ENCODE measurements at regions not wholly inside any gene's neighbourhood (a gene's known extent, or its start where the extent isn't known, plus 50 kb on each side); places are given as distances from the start of the nearest gene placed in this dataset.

- TF ChIP-seq, protein P1, sequence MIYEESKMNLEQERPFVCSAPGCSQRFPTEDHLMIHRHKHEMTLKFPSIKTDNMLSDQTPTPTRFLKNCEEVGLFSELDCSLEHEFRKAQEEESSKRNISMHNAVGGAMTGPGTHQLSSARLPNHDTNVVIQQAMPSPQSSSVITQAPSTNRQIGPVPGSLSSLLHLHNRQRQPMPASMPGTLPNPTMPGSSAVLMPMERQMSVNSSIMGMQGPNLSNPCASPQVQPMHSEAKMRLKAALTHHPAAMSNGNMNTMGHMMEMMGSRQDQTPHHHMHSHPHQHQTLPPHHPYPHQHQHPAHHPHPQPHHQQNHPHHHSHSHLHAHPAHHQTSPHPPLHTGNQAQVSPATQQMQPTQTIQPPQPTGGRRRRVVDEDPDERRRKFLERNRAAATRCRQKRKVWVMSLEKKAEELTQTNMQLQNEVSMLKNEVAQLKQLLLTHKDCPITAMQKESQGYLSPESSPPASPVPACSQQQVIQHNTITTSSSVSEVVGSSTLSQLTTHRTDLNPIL (CRISPR knock-in tag; IDR thresholded peaks at IDR 0.05; ENCODE audit: low read depth): no peak
- TF ChIP-seq GLIS3 (CRISPR knock-in tag; IDR thresholded peaks at IDR 0.05) (no peak), CSRNP3 (CRISPR knock-in tag; IDR thresholded peaks at IDR 0.05) (no peak), TOX (CRISPR knock-in tag; IDR thresholded peaks at IDR 0.05; ENCODE audit: borderline replicate concordance) (no peak)
Observed at GRCh38 chr22:49096476-49096875, 731.2 kb downstream of the BRD1 start (continued).

DNA sequence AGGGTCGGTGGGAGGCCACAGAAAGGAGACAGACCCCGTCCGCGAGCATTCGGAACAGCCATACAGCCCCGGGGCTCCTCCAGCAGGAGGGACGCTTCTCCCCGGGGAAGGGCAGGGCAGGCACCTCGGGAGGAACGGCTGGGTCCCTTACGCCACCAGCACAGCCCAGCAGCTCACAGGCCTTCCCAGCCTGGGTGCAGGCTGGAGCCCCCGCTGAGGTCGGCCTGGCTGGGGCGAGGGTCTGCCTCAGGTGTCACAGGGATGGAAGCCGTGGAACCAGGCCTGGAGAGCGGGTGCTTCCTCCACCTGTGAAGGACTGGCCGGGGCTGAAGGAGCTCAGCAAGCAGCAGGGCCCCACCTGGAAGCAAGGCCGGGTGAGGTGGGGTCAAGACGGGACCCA lies 732.3 kb downstream of the BRD1 start:
- TF ChIP-seq ZNF70 (CRISPR knock-in tag; IDR thresholded peaks at IDR 0.05): no peak
- TF ChIP-seq ZFP30 (CRISPR knock-in tag; IDR thresholded peaks at IDR 0.05): no peak
- ATAC-seq: no peak

DNA sequence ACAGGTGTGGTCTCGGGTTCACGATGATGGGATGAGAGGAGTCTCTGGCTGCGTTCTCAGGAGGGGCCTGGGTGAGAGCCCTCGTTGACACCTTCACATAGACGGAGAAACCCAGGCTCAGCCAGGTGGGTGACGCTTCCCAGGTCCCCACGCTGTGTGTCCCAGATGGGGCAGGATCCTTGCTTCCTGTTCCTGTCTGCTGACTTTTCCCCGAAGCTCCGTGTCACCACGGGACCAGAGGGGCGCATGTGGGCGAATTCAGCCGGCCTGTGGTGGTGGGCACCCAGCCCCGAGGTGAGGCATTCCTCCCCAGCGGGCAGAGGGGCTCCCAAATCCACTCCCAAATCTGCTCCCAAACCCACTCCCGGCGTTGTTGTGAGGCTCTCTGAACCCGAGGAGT lies 732.8 kb downstream of the BRD1 start:
- no peak for ATAC-seq
- TF ChIP-seq ZFP3 (CRISPR knock-in tag; IDR thresholded peaks at IDR 0.05): no peak

DNA sequence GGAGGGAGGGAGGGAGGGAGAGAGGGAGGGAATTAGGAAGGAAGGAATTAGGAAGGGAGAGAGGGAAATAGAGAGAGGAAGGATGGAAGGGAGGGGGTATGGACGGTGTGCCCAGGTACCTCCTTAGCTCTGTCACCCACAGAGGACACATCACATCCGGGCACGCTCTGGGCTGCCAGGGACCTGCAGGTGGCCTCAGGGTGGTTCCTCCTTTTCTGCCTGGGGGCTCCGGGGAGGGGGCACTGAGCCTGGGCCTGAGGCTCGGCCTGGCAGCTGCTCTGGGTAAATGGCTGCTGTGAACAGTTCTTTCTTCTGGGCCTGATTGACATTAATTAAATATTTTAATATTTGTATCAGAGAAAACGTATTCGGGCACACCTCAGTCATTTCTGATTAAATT lies 733.5 kb downstream of the BRD1 start:
- TF ChIP-seq OSR1 (CRISPR knock-in tag; IDR thresholded peaks at IDR 0.05): no peak
- no peak for TF ChIP-seq POU6F1 (CRISPR knock-in tag; IDR thresholded peaks at IDR 0.05; ENCODE audit: borderline replicate concordance, low read depth)
- no peak for TF ChIP-seq GLIS3 (CRISPR knock-in tag; IDR thresholded peaks at IDR 0.05)
- TF ChIP-seq ARNTL (CRISPR knock-in tag; IDR thresholded peaks at IDR 0.05; ENCODE audit: borderline replicate concordance, low read depth): no peak
- no peak for TF ChIP-seq ZNF565 (CRISPR knock-in tag; conservative IDR thresholded peaks at IDR 0.05; ENCODE audit: low read depth)
- no peak for TF ChIP-seq TSHZ2 (CRISPR knock-in tag; IDR thresholded peaks at IDR 0.05)
- no peak for TF ChIP-seq ISL1 (CRISPR knock-in tag; IDR thresholded peaks at IDR 0.05)
- TF ChIP-seq TOX (CRISPR knock-in tag; IDR thresholded peaks at IDR 0.05; ENCODE audit: borderline replicate concordance): no peak
- no peak for TF ChIP-seq ZNF70 (CRISPR knock-in tag; IDR thresholded peaks at IDR 0.05)
- no peak for TF ChIP-seq RARB (CRISPR knock-in tag; IDR thresholded peaks at IDR 0.05)
- no peak for TF ChIP-seq BACH2 (CRISPR knock-in tag; IDR thresholded peaks at IDR 0.05; ENCODE audit: borderline replicate concordance)
- no peak for TF ChIP-seq TCF4 (CRISPR knock-in tag; IDR thresholded peaks at IDR 0.05; ENCODE audit: borderline replicate concordance)
- ATAC-seq: no peak

DNA sequence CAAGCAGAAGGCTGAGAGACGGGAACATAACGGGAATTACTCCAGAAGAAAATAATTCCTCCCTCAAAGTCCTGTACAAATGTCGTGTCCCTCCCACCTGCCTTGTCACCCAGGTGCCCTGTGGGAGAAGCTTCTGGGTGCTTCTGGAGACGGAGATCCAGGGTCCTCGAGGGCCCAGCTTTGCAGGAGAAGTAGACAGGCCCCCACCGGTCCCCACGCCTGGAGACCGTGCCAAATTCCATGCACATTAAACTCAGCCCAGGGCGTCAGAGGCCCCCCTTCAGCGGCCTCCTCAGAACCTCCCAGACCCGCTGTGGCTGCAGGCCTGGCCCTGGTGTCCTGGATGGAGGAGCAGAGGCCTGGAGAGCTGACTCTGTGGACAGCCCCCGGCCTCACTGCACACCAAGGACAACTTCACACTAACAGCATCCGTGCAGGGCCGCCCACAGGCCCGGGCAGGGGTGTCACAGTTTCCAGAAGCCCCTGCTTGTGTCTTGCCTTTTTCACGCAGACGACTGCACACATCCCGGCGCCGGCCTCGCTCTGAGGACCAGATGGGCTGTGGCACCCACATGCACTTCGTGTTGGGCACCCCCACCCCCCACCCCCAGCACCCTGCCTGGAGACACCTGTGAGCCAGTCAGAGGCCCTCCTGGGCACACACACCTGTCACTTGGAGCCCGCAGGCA lies 734.3 kb downstream of the BRD1 start:
- no peak for ATAC-seq
- TF ChIP-seq ZFP3 (CRISPR knock-in tag; IDR thresholded peaks at IDR 0.05) (no peak), RARB (CRISPR knock-in tag; IDR thresholded peaks at IDR 0.05) (no peak)

DNA sequence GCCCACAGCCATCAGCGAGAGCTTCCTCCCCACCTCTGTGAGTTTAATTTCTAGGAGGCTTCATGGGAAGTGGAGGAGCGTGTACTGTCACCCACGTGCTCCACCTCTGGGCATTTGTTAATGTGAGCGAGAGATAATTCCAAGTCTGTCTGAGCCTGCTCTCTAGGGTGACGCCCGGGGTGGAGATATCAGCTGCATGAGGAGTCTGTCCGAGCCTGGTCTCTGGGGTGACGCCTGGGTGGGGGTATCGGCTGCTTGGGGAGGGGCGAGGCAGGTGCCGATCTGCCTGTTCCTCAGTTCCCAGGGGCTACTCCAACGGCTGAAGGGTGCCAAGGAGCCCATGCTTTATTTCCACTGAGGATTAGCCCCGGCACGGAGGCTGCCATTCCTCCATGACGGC lies 735.0 kb downstream of the BRD1 start:
- ATAC-seq: no peak
- TF ChIP-seq RARB (CRISPR knock-in tag; IDR thresholded peaks at IDR 0.05) (no peak), POU6F1 (CRISPR knock-in tag; IDR thresholded peaks at IDR 0.05; ENCODE audit: borderline replicate concordance, low read depth) (no peak), ISL1 (CRISPR knock-in tag; IDR thresholded peaks at IDR 0.05) (no peak), SNAI2 (CRISPR knock-in tag; IDR thresholded peaks at IDR 0.05) (no peak), ZNF565 (CRISPR knock-in tag; conservative IDR thresholded peaks at IDR 0.05; ENCODE audit: low read depth) (no peak), ESRRG (CRISPR knock-in tag; IDR thresholded peaks at IDR 0.05) (no peak), ZC3H10 (CRISPR knock-in tag; IDR thresholded peaks at IDR 0.05) (no peak), TOX (CRISPR knock-in tag; IDR thresholded peaks at IDR 0.05; ENCODE audit: borderline replicate concordance) (no peak), PPARA (CRISPR knock-in tag; IDR thresholded peaks at IDR 0.05; ENCODE audit: borderline replicate concordance) (no peak), ZNF70 (CRISPR knock-in tag; IDR thresholded peaks at IDR 0.05) (no peak)
- TF ChIP-seq, protein P1 (CRISPR knock-in tag; IDR thresholded peaks at IDR 0.05; ENCODE audit: low read depth): no peak

Data from SK-N-SH treated with all-trans-retinoic acid at 6 μM for 48 hours (cell line).